Activated CD4-positive, alpha-beta T cell treated with anti-CD3 and anti-CD28 coated beads, Interleukin-2, amount 10 ng/mL, durations not matched to agents 7 days and 5 days (primary cell): ENCODE measurements at regions not wholly inside any gene's neighbourhood (a gene's known extent, or its start where the extent isn't known, plus 50 kb on each side); places are given as distances from the start of the nearest gene placed in this dataset.

Source experiments
- CTCF ChIA-PET: fragments of 350-600 bp; sonication (Branson Sonifier 250); formaldehyde crosslinking; loops from one replicate; lab custom pipeline; 2021; ENCODE audit warnings: antibody characterized with exemption; lab: Charles Lee
- POLR2A ChIA-PET: fragments of 350-600 bp; sonication (Branson Sonifier 250); formaldehyde crosslinking; loops from one replicate; lab custom pipeline; 2021; ENCODE audit warnings: antibody characterized with exemption; lab: Charles Lee
- DNase-seq: peaks from one replicate; pipeline ENCODE4 v3.0.0-alpha.2; 2020
- H3K27ac Mint-ChIP-seq: one replicate; pipeline ENCODE4 v1.8.0; 2021; ENCODE audit warnings: mild to moderate bottlenecking, moderate library complexity, mixed read lengths
- H3K27me3 Mint-ChIP-seq: one replicate; pipeline ENCODE4 v1.8.0; 2021; ENCODE audit warnings: mixed read lengths
- H3K36me3 Mint-ChIP-seq: one replicate; pipeline ENCODE4 v1.8.0; 2021; ENCODE audit warnings: low read depth, mixed read lengths
- H3K4me1 Mint-ChIP-seq: one replicate; pipeline ENCODE4 v1.8.0; 2021; ENCODE audit warnings: mixed read lengths
- H3K4me3 Mint-ChIP-seq: one replicate; pipeline ENCODE4 v1.8.0; 2021; ENCODE audit warnings: mild to moderate bottlenecking, moderate library complexity, mixed read lengths
- H3K9me3 Mint-ChIP-seq: one replicate; pipeline ENCODE4 v1.8.0; 2021; ENCODE audit warnings: mixed read lengths

DNA sequence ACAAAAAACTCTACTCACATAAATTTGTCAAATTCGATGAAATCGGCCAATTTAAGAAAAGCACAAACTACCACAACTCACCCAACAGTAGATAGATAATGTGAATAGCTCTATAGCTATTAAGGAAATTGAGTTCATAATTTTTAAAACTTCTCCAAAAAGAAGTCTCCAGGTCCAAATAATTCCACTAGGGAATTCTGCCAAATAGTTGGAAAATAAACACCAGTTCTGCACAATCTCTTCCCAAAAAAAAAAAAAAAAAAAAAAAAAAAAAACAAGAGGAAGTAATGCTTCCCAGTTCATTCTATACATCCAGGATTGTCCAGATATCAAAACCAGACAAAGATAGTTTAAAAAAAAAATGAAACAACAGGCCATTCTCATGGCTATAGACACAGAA lies 164.2 kb downstream of the POLR2M start:
- Mint-ChIP-seq H3K9me3 (peaks cover 2% of the 10 kb centered on the region), H3K27me3 (peaks cover 54% of the 10 kb centered on the region), H3K36me3 (no peaks in the 10 kb centered on the region), H3K27ac (no peak overlapping the region), H3K4me1 (peaks cover 12% of the 10 kb centered on the region), H3K4me3 (no peak overlapping the region)
- DNase-seq, result no peak
- ChIA-PET CTCF (interaction anchor here (1.4 kb wide), 1 partner anchor 12 kb away, joined by 3 read pairs; no protein-coding TSS in a partner anchor), POLR2A (no interaction called here)

DNA sequence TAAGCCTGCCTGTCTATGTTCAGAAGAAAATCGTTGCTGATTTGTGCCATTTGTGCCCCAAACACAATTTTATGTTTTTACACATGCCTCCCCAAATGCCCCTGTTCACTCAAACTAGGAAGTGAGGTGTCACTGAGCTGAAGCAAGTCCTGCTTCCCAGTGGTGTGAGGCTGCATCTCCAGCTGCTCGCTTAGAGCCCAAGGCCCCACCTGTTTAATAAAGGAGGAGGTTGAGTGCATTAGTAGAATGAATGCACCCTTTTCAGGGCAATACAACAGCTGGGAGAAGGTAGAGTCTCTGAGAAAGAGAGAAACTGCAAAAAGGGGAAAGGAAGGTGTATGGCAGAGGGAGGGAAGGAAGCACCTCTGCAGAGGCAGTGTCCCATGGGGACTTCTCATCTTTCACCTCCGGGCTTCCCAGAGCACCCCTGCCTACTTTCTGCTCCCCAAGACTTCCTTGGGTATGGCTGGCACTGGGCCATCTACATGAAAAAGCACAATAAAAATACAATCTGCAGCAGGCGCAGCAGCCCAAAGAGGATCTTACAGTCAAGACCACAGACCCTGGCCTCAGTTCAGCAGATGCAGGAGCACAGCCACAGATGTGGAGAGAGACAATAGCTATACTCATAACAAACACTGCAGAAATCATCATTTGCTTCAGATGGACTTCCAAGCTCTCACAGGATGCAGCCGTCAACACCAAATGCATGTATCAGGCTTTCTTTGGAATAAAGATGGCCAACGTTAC lies 165.9 kb downstream of the POLR2M start:
- H3K4me1 Mint-ChIP-seq, result peaks cover 12% of the 10 kb centered on the region
- H3K27me3 Mint-ChIP-seq, result peaks cover 57% of the 10 kb centered on the region
- peaks cover 2% of the 10 kb centered on the region for H3K9me3 Mint-ChIP-seq
- ChIA-PET POLR2A (no interaction called here), CTCF (no interaction called here)
- H3K4me3 Mint-ChIP-seq, result no peak overlapping the region
- no peak for DNase-seq
- no peaks in the 10 kb centered on the region for H3K36me3 Mint-ChIP-seq
- no peak overlapping the region for H3K27ac Mint-ChIP-seq

DNA sequence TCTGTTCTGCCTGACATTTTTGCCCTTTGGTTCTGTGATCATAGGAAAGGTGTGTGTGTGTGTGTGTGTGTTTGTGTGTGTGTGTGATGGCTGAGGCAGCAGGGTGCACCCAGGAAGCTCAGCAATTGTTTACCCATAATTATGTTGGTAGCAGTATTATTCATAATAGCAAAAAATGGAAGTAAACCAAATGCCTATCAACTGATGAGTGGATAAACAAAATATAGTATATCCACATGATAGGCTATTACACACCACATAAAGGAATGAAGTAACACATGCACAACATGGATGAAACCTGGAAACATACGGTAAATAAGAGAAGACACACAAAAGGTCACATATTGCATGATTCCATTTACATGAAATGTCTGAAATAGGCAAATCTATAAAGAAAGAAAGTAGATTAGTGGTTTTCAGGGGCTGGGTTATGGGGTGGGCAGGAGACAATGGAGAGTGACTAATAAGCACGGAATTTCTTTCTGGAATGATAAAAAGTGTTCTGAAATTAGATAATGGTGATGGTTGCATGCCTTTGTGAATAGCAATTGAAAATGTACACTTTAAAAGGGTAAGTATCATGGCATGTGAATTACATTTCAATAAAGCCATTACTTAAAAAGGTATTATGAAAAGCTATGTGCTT lies 167.2 kb downstream of the POLR2M start:
- peaks cover 1% of the 10 kb centered on the region for H3K4me1 Mint-ChIP-seq
- POLR2A ChIA-PET, result no interaction called here
- CTCF ChIA-PET, result no interaction called here
- peaks cover 56% of the 10 kb centered on the region for H3K27me3 Mint-ChIP-seq
- no peak overlapping the region for H3K27ac Mint-ChIP-seq
- peaks cover 2% of the 10 kb centered on the region for H3K9me3 Mint-ChIP-seq
- no peak overlapping the region for H3K4me3 Mint-ChIP-seq
- no peaks in the 10 kb centered on the region for H3K36me3 Mint-ChIP-seq
- DNase-seq, result no peak

DNA sequence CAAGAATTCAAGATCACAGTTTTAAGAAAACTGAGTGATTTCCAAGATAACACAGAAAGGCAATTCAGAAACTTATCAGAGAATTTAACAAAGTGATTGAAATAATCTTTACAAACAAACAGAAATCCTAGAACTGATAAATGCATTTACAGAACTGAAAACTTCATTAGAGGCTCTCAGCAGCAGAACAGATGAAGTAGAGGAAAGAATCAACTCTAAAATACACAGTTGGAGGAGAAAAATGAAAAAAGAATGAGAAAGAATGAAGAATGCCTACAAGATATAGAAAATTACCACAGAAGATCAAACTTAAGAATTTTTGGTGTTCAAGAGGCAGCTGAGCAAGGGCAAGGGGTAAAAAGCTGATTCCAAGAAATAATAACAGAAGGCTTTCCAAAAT lies 168.8 kb downstream of the POLR2M start:
- no peak overlapping the region for H3K4me3 Mint-ChIP-seq
- ChIA-PET POLR2A (no interaction called here), CTCF (no interaction called here)
- no peaks in the 10 kb centered on the region for H3K36me3 Mint-ChIP-seq
- peaks cover 2% of the 10 kb centered on the region for H3K9me3 Mint-ChIP-seq
- H3K4me1 Mint-ChIP-seq, result no peaks in the 10 kb centered on the region
- peaks cover 46% of the 10 kb centered on the region for H3K27me3 Mint-ChIP-seq
- no peak for DNase-seq
- no peak overlapping the region for H3K27ac Mint-ChIP-seq

DNA sequence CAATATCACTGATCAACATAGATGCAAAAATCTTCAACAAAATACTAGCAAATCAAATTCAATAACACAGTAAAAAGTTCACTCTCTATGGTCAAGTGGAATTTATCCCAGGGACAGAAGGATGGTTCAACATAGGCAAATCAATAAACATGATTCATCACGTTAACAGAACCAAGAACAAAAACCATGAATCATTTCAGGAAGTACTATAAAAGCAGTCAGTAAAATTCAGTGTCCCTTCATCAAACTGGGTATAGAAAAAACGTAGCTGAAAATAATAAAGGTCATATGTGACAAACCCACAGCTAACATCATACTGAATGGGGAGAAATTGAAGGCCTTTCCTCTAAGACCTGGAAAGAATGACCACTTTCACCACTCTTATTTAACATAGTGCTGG lies 172.1 kb downstream of the POLR2M start:
- no peak for DNase-seq
- CTCF ChIA-PET, result no interaction called here
- Mint-ChIP-seq H3K4me3 (no peak overlapping the region), H3K27ac (no peak overlapping the region), H3K9me3 (peaks cover 2% of the 10 kb centered on the region), H3K36me3 (no peaks in the 10 kb centered on the region), H3K27me3 (peaks cover 21% of the 10 kb centered on the region), H3K4me1 (no peaks in the 10 kb centered on the region)
- POLR2A ChIA-PET, result no interaction called here

DNA sequence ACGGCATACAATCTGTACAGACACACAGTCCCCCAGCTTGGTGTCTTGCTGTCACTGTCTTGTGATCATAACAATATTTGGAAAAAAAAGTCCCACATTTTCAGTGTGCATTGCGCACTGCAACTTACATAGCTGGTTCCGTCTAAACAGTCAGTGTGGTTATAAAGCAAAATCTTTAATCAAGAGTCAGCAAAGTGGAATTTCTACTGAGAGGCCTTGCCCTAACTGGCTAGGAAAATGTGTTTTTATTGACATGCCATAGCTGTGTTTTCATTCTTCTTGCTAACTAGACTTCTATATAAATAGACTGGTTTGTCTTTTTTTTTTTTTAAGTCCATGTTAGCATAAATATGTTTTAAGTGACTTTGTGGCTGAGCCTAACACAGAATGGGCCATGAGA lies 174.8 kb downstream of the POLR2M start:
- ChIA-PET CTCF (interaction anchor here (1.0 to 1.6 kb wide), 2 partner anchors 10 to 21 kb away, joined by 3 to 5 read pairs; no protein-coding TSS in a partner anchor), POLR2A (no interaction called here)
- Mint-ChIP-seq H3K27me3 (peaks cover 13% of the 10 kb centered on the region), H3K9me3 (no peaks in the 10 kb centered on the region), H3K36me3 (no peaks in the 10 kb centered on the region), H3K4me3 (no peak overlapping the region), H3K27ac (no peak overlapping the region), H3K4me1 (no peaks in the 10 kb centered on the region)
- DNase-seq, result no peak

DNA sequence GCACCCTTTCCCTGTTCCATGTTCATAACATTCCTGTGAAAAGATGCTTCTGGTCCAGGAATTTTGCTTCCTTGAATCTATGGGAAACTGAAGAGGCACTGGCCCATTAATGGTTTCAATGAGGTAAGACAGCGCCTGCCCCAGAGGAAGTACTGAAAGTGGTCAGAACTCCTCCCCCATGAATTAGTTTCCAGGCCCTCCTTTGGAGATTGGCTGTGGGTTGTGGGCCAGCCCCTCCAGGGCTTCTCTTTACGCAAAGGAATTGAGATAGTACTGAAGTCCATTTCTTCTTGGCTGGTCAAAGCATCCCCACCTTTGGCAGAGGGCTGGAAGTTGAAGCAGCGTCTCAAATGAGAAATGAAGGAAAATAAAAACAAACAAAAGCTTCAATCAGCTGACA lies 175.5 kb downstream of the POLR2M start:
- no peak for DNase-seq
- H3K4me1 Mint-ChIP-seq, result no peaks in the 10 kb centered on the region
- POLR2A ChIA-PET, result no interaction called here
- H3K27me3 Mint-ChIP-seq, result peaks cover 10% of the 10 kb centered on the region
- no peaks in the 10 kb centered on the region for H3K36me3 Mint-ChIP-seq
- no peak overlapping the region for H3K4me3 Mint-ChIP-seq
- H3K27ac Mint-ChIP-seq, result no peak overlapping the region
- CTCF ChIA-PET, result interaction anchor here (1.6 kb wide), 1 partner anchor 11 kb away, joined by 3 read pairs; no protein-coding TSS in a partner anchor
- no peaks in the 10 kb centered on the region for H3K9me3 Mint-ChIP-seq

DNA sequence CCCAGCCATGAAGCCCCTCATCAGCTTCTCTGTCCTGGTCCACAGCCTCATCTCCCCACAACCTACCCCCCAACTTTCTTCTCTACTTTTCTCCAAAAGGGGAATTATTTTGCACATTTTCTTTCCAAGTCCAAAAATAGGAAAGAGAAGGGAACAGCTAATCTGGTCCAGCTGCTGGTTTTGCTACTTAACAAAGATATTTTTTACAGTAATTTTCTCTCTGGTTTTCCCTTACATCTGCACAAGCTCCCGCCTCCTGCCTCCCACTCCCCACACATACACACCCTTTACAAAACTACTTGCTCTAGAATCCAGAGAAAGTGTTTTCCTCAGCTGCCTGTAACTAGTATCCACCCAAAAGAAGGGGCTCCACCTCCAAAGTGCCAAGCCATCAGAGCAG lies 177.2 kb downstream of the POLR2M start:
- CTCF ChIA-PET, result no interaction called here

DNA sequence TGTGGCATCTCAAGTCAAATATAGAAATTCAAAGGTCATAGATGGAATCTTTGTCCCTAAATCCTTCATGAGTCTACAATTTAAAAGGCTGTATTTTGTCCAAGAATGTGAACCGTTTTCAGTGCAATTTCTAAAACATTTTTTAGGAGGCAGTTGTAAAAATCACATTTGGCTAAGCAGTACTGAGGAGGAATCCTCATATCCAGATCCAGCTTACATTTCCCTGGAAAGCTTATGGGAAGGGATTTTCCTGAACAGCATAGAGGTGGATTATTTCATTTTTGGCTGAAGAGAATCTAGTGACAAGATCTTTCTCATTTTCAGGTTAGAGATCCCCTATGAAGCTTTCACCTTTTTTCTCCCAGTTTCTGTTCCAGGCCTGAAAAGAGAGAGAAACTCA lies 178.4 kb downstream of the POLR2M start:
- DNase-seq, result no peak
- ChIA-PET CTCF (interaction anchor here (0.6 to 1.0 kb wide), 2 partner anchors 81 to 1540 kb away, joined by 3 to 4 read pairs; no protein-coding TSS in a partner anchor), POLR2A (no interaction called here)
- Mint-ChIP-seq H3K36me3 (no peaks in the 10 kb centered on the region), H3K27me3 (no peaks in the 10 kb centered on the region), H3K4me3 (no peak overlapping the region), H3K4me1 (no peaks in the 10 kb centered on the region), H3K9me3 (no peaks in the 10 kb centered on the region), H3K27ac (no peak overlapping the region)

More for the DNA sequence above, 177.2 kb downstream of the POLR2M start:
- Mint-ChIP-seq H3K4me3 (no peak overlapping the region), H3K27ac (no peak overlapping the region), H3K9me3 (no peaks in the 10 kb centered on the region), H3K4me1 (no peaks in the 10 kb centered on the region), H3K36me3 (no peaks in the 10 kb centered on the region), H3K27me3 (no peaks in the 10 kb centered on the region)
- POLR2A ChIA-PET, result no interaction called here
- no peak for DNase-seq

DNA sequence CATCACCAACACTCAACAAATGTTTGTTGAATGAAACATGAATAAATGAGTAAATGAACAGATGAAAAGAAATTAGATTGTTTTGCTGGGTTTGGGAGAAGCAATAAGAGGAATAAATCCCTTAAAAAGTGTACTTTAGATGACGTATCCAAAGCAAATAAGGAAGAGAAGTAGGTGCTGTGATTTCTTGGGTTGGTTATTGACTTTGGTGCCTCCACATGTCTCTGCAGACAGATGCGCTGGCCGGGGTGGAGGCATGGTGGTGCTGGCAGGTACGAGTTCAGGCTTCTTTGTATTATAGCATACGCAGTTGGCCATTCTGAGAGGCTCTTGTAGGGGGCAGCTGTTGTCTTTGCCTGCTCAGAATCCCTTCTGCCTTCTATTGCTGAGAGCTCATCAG lies 178.9 kb downstream of the POLR2M start:
- ChIA-PET POLR2A (no interaction called here), CTCF (no interaction called here)
- H3K27ac Mint-ChIP-seq, result no peak overlapping the region
- H3K27me3 Mint-ChIP-seq, result no peaks in the 10 kb centered on the region
- no peaks in the 10 kb centered on the region for H3K9me3 Mint-ChIP-seq
- no peaks in the 10 kb centered on the region for H3K36me3 Mint-ChIP-seq
- DNase-seq, result no peak
- H3K4me3 Mint-ChIP-seq, result no peak overlapping the region
- no peaks in the 10 kb centered on the region for H3K4me1 Mint-ChIP-seq

DNA sequence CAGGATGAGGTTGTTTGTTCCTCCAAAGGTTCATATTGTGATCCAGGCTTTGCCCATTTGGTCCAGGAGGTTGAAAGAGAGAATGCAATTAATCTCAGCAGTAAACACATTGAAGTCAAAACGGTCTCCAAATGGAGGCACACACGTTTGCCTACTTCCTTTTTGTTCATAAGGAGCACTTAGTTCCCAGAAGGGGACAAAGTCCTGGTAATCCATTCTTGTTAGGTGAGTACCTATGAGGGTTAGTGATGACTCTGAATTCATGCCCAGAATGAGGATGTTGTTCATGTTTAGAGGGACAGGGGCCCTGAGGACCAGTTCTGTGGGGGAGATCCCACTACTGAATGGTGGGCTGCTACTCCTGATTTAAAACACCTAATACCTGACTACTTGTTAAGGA lies 177.7 kb downstream of the ALDH1A2 start:
- Mint-ChIP-seq H3K4me3 (no peak overlapping the region), H3K36me3 (no peaks in the 10 kb centered on the region), H3K27me3 (peaks cover 6% of the 10 kb centered on the region), H3K9me3 (no peaks in the 10 kb centered on the region), H3K27ac (no peak overlapping the region), H3K4me1 (no peaks in the 10 kb centered on the region)
- POLR2A ChIA-PET, result no interaction called here
- no peak for DNase-seq
- CTCF ChIA-PET, result no interaction called here

DNA sequence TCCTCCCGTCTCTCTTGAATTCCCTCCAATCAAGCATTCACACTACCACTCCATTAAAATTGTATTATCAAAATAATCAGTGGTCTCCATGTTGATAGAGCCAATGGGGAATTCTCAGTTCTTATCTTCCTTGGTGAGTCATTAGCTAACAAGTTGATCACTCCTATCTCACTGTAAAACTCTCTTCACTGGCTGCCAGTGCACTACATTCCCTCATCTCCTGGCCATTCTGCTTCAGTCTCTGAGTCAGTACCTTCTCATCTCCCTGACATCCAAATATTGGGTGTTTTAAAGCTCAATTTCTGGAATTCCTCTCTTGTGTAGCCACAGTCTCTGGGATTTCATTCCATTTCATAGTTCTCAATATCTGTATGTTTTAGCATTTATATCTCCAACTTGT lies 175.2 kb downstream of the ALDH1A2 start:
- peaks cover 6% of the 10 kb centered on the region for H3K27me3 Mint-ChIP-seq
- POLR2A ChIA-PET, result no interaction called here
- H3K9me3 Mint-ChIP-seq, result no peaks in the 10 kb centered on the region
- CTCF ChIA-PET, result interaction anchor here (1.9 kb wide), 1 partner anchor 29 kb away, joined by 4 read pairs; no protein-coding TSS in a partner anchor
- no peaks in the 10 kb centered on the region for H3K4me1 Mint-ChIP-seq
- H3K4me3 Mint-ChIP-seq, result no peak overlapping the region
- no peaks in the 10 kb centered on the region for H3K36me3 Mint-ChIP-seq
- no peak for DNase-seq
- no peak overlapping the region for H3K27ac Mint-ChIP-seq

DNA sequence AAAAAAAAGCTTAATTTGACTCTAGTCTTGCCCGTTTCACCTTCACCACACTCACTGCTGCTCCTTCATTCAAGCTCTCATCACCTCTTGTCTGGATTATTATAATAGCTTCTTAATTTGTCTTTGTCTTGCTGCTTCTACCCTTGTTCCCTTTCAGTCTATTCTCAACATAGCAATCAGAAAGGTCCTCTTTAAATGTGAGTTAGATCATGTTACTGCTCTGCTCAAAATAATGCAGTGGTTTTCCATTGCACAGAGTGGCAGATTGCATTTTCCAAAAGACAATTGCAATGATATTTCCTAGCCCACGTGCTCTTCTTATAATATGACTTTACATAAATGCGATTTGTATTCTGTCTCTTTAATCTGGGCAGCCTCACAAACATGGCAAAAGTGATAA lies 174.6 kb downstream of the ALDH1A2 start:
- no peak overlapping the region for H3K27ac Mint-ChIP-seq
- ChIA-PET POLR2A (no interaction called here), CTCF (interaction anchor here (1.9 kb wide), 1 partner anchor 30 kb away, joined by 4 read pairs; no protein-coding TSS in a partner anchor)
- peaks cover 6% of the 10 kb centered on the region for H3K27me3 Mint-ChIP-seq
- H3K9me3 Mint-ChIP-seq, result no peaks in the 10 kb centered on the region
- H3K4me3 Mint-ChIP-seq, result no peak overlapping the region
- H3K4me1 Mint-ChIP-seq, result no peaks in the 10 kb centered on the region
- DNase-seq, result no peak
- H3K36me3 Mint-ChIP-seq, result no peaks in the 10 kb centered on the region
